Stimulated activated CD8-positive, alpha-beta memory T cell treated with anti-CD3 and anti-CD28 coated beads, Interleukin-15, amount 100 ng/mL, for 1 hour (primary cell): ENCODE measurements at regions not wholly inside any gene's neighbourhood (a gene's known extent, or its start where the extent isn't known, plus 50 kb on each side); places are given as distances from the start of the nearest gene placed in this dataset.
"Not testable (repeated sequence)": the region's sequence is repeated elsewhere in the genome, so short reads cannot be mapped to it uniquely, and the experiment has no call there.

Experiments used
- DNase-seq: peaks from one replicate; pipeline ENCODE4 v3.0.0-alpha.2; 2020; ENCODE audit warnings: low read depth

DNA sequence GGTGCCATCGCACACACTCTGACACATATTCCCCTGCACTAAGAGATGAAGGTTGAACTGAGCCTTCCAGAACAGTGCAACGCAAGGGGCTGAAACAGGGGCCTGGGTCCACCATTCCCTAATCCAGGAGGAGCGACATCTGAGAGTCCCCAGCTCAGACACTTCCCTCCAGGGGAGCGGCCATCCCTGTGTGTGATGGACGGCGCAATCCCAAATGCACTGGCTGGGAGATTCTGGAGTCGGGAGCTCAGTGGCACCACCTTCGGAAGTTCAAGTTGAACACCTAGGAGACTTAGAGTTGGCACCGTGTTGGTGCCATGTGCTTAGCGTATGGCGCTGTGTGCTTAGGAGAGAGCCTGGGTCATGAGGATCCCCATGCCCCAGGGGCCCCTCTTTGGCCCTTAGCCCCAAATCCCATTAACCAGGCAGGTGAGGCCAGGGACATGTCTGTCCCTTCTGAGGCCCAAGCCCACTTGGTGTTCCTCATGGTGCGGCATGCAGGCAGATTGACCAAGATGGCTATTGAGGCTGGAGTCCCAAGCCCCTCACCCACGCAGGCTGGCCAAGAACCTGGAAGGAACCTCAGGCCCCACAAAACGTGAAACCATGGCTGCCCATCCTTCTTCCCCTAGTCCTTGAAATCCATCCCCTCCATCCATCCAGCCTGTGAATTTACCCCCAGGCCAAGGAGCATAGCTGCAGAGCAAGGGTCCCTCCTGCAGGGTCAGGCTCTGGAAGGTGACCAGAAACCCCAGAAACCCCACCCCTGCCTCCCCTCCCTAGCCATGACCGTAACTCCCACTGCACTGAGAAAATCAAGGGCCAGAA, 114.1 kb upstream of the OTOS start:
- no peak for DNase-seq

DNA sequence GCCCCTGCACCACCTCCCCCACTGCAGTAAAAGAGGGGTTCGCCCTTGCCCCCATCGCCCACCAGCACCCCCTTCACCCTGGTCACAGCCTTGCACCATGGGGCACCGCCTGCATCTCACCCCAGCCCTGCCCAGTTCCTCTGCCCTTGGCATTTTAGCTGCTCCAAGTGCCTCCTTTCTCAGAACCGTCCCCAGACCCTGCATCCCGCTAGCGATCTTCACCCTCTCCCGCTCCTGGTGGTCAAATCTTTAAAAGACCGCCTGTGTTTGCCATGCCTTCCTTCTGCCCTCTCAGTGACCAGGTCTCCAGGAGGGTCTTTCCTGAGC, 114.7 kb upstream of the OTOS start:
- no peak for DNase-seq

DNA sequence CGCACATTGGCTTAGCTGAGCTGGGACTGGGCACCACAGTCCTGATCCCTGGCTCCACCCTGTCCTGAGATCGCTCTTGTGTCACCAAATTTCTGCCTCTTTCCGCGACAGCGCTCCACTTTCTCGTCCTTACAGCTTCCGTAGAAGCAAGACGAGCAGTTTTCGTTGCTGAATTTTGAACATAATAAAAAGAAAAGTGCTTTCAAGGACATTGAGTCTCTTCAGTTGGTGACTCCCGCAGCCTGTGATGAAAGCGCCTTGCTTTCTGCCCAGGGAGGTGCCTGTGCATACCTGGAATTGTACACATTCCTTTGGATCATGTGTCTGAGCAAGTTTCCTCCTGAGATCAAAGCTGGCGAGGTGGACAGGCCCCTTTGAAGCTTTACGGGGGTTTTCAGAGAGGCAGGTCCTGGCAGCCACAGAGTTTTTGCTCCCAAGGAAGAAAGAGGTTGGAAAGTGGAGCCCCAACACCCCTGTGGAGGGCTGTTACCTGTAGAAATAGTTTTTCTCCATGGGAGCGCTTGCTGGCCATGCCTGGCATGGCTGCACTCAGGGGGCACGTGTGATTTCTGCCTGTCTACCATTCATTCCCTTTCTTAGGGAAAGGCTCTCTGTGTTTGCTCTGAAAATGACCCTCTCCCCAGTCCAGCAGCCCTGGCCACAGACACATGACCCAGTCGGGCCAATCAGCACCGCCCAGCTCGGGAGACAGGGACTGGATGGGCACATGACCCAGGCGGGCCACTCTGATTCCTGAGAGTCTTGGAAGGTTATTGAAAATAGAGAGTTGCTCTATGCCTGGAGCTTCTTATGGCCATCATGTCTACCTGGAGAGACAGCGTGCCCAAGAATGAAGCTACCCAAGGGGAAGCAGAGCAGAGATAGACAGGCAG, 115.6 kb upstream of the OTOS start:
- DNase-seq = no peak

DNA sequence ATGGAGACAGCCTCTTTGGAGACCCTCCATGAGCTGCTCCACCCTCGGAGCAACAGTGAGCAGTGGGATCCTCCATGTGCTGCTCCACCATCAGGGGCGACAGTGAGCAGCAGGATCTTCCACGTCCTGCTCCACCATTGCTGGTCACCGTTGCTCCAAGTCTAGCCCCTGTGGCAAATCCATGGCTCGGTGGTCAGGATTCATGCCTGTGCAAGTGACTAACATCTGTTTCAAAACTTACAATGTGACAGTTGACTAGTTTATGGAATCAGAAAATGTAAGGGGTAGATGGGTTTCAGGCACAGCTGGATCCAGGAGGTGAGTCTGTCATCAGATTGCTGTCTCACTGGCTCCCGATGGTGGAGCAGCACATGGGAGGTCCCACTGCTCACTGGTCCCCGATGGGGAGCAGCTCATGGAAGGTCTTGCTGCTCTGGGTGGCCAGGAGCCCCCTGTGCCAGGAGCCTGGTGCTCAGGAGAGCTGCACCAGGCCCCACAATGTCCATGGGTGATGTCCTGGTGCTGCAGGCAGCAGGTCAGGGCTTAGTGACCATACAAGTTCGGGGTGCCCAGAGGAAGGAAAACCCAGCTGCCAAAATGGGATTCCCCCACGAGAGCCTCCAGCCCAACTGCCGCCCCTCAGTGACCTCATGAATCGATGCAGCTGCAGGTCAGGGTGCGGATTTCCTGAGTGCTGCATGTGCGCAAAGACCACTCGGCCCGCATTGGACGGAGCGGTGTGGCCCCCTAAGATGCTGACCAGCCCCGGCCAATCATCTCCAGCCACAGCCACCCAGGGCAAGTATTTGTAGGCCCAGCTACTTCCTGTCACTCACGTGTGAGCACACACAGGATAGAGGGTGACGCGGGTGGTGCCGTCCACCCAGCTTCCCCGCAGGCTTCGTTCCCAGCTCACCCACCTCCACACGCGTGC, 116.5 kb upstream of the OTOS start:
- DNase-seq = no peak

DNA sequence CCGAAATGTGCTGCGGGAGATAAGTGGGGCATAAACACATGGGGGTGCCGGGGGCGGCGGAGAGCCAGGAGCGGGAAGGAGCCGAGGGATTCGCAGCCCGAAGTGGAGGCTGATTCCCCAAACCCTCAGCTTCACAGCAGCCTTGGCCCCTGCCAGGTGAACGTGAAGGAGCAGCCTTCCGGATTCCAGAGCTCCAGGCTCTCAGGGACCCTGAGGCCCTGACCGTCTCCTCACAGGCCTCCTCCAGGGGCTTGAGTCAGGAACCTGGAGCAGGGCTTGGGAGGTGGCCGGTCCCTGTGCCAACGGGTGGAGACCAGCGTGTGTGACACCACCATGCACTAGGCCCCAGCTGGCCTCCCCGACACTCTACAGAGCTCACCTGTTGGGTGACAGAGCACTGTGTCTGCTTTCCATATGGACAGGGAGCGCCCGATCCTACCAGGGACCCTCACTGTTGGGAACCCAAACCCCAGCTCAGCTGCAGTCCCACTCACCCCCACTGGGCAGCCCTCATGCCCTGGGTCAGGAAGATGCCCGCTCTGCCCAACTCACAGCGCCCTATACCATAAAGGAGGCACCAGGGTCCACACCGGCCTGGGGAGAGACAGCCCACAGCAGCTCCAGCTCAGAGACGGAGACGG, 117.6 kb upstream of the OTOS start:
- no peak for DNase-seq

DNA sequence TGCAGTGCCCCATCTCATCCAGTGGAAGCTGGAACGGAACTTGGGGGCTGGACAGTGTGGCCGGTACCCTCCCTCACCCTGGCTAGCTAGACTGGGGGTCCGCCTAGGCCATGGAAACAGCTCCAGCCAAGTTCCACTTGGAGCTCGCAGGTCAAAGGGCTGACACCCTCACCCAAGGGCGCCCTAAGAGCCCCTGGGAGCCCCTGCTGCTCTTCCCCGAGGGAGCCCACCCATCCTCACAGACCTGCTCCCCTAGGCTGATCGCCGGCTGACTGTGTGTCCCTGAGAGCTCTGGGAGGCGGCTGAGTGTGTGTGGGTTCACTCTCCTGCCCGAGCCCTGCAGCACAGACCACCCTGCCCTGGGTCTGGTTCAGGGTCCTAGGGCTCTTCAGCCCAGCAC, 118.2 kb upstream of the OTOS start:
- DNase-seq = no peak

DNA sequence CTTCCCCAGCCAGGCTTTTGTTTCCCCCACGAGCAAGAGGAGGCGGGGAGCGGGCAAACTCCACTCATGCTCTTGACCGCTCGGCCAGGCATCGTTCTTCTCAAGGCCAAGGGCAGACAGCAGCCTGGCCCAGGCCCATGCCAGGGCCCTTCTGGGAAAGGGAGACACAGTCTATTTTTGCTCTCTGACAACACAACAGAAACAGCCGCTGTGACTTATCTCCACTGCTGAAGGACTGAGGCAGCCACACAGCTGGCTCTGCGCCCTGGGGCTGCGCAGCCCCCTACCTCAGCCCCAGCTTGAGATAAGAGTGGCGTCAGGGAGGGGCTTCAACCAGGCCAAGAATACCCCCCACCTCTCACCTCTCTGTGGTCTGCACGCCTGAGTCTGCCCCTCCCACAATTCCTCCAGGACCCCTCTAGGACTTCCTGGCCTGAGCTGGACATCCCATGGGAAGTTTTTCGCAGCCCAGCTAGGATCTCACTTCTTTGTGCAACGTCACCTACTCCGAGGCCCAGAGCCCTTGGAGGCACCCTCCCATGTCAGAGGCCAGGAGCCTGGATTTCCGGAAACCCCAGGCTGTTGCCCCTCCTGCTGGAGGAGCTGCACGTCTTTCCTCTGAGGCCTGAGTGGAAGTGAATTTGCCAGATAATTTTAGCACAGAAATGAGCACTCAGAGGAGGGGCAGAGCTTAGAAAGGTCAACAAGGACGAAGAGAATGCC, 118.9 kb upstream of the OTOS start:
- DNase-seq = no peak

DNA sequence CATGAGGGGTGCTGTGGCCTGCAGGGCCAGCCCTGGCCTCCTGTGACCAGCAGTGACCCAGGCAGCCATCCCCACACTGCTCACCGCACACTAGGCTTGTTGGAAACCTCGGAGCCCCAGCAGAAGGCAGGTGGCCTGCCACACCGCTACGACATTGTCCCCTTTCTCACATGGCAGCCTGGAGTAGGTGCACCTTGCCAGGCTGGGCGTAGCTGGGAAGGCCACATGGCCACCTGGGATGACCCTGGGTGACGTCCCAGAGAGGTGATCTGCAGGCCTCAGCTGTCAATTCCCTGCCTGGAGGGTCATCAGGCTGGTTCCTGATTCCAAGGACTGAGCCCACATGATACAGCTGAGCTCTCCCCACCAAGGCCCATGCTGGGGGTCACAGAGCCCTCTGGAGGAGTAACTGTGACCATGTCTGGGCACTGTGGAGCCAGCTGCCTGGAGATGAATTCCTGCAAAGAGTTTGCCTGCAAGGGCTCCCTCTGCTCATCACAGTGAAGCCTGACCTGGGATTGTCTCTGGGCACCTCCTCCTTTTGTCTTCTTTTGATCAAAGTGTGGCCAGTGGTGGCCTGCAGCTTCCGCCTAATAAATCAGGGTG, 119.6 kb upstream of the OTOS start:
- DNase-seq = no peak

DNA sequence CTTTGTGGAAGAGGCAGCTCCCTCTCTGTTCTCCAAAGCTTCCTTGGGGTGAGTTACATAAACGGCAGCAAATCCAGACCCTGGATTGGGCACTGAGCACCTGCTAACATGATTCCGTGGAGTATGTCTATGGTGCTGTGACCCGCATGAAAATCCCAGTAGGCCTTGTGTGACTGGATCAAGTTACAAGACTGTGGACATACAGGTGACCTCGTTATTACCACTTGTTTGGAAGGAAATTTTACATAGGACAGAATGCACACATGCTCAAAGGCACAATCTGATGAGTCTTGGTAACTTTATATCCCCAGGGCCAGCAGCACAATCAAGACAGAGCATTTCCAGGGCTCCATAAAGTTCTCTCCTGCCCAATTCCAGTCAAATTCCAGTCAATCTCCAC, 120.2 kb upstream of the OTOS start:
- DNase-seq = no peak

DNA sequence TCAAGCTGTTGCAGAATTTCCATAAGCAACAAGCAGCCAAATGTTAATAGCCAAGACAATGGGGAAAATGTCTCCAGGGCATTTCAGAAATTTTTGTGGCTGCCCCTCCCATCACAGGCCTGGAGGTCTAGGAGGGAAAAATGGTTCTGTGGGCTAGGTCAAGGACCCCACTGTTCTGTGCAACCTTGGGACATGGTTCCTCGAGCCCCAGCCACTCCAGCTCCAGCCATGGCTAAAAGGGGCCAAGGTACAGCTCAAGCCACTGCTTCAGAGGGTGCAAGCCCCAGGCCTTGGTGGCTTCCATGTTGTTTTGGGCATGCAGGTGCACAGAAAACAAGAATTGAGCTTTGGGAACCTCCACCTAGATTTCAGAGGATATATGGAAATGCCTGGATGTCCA, 122.1 kb upstream of the OTOS start:
- DNase-seq = not testable (repeated sequence)

DNA sequence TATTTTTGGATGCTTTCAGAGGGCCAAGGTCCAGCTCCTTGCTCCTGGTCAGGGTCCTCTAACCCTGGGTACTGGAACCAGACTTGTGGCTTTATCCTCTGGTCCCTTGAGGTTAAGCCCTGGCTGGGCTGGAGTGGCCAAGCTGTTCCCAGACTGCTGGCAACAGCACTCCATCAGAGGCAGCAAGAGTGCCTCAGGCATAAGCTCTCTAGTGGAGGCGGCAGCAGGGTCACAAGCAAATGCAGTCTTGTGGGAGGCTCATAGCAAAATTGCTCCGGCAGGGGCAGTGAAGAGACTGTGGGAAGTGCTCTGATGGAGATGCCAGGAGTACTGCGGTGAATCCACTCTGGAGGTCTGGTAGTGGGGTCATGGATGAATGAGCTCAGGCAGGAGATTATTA, 128.9 kb upstream of the OTOS start:
- DNase-seq = no peak

DNA sequence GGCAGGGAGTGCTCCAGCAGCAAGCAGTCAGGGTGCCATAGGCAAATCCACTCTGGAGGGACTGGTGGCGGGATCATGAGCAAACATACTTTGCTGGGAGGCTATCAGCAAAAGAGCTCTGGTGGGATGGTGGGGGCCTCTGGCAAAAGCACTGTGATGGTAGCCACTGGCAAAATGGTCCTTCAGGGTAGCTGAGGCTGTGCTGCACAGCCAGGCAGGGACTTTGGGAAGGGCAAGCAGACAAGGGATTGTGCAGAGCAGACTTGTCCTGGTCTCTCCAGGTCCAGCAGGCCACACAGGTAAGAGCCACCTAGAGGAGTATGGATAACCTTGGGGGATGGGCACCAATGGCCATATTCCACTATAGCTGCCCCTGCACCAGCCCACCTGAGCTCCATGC, 129.4 kb upstream of the OTOS start:
- DNase-seq = no peak

DNA sequence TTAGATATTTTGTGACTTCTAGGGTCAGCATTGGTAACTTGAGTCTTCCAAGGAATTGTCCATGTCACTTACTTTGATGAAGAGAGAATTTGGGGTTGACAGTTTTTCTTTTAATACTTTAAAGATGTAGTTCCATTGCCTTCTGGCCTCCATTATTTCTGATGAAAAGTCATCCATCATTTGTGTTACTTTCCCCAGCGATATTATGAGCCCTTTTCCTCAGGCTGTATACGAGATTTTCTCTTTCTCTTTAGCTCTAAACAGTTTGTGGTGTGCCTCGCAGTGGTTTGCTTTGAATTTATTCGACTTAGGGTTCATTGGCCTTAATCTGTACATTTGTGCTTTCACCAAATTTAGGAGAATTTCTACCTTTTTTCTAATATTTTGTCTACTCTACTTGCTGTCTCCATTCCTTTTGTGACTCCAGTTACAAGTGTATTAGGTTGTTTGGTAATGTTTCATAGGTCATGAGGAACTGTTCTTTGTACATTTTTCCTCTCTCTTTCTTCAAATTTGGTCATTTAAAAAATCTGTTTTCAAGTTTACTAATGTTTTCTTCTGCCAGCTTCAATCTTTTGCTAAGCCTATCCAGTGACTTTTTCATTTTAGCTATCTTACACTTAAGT, 131.4 kb upstream of the OTOS start:
- DNase-seq = no peak

DNA sequence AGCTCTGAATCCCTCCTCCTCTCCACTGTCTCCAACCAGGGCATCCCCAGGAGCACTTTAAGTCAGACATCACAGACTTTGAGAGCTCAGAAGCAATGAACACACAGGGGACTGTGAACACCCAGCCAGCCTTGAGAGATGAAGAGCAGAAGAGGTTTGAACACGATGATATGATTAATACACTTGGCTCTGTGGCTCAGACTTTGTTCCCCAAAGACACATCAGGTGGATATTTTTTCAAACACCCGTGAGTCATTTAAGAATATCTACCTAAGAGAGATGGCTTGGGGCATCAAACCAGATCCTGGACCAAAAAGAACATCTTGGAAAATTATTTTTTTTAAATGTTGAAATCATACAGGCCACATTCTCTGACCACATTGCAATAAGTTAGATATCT, 134.9 kb upstream of the OTOS start:
- no peak for DNase-seq

DNA sequence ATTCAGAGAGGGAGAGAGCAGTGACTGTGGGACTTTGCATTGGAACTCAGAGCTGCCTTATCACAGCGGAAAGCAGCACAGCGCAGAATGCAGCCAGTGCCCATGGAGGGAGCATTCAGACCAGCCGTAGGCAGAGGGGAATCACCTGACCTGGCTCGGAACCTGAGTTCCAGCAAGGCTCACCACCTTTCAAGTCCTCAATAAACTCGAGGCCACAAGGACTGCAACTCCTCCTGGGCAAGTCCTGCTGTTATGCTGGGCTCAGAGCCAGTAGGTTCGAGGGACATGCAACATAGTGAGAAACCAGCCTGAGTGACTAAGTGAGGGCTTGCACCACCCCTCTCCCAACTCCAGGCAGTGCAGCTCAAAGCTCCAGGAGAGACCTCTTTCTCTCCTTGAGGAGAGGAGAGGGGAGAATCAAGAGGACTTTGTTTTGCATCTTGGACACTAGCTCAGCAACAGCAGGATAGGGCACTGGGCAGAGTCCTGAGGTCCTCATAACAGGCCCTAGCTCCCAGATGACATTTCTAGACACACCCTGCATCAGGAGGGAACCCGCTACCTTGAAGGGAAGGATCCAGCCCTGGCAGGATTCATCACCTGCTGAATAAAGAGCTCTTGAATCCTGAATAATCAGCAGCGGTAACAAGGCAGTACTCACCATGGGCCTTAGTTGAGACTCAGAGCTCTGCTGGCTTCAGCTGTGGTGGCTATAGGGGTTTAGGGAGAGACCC, 136.8 kb upstream of the OTOS start:
- no peak for DNase-seq

DNA sequence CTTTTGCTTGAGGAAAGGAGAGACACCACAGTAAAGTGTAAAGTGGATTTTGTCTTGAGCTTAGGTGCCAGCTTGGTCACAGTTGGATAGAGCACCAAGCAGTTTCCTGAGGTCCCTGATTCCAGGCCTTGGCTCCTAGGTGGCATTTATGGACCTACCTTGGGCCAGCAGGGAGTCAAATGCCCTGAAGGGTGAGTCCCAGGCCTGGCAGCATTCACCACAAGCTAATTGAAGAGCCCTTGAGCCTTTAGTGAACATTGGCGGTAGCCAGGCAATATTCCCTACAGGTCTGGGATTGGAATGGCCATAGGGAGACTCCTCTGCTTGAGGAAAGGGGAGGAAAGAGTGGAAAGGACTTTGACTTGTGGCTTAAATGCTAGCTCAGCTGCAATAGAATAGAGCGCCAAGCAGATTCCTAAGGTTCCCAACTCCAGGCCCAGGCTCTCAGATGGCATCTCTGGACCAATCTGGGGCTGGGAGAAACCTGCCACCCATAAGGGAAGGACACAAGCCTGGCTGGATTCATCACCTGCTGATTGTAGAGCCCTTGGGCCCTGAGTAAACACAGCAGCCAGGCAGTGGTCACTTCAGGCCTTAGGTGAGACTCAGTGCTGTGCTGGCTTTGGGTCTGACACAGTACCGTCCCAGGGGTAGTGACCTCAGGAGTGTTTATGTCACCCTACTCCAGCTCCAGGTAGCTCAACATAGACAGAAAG, 137.5 kb upstream of the OTOS start:
- DNase-seq = no peak

DNA sequence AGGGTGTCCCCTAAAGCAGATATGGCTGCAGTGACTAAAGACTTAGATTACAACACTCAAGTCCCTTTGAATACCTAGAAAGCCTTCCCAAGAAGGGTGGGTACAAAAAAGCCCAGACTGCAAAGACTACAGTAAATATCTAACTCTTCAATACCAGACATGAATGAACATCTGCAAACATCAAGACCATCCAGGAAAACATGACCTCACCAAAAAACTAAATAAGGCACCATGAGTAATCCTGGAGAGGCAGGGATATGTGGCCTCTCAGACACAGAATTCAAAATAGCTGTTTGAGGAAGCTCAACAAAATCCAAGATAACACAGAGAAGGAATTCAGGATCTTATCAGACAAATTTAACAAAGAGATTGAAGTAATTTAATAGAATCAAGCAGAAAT, 138.2 kb upstream of the OTOS start:
- no peak for DNase-seq

DNA sequence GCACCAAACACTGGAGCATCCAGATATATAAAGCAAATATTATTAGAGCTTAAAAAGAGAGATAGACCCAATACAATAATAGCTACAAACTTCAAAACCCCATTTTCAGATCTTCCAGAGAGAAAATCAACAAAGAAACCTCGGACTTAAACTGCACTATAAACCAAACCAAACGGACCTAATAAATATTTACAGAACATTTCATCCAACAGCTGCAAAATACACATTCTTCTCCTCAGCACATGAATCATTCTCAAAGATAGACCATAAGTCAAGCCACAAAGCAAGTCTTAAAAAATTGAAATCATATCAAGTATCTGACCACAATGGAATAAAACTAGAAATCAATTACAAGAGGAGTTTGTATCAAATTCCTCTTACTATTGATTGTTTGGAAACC, 140.2 kb upstream of the OTOS start:
- no peak for DNase-seq
